H1 (cell line): ENCODE measurements at regions not wholly inside any gene's neighbourhood (a gene's known extent, or its start where the extent isn't known, plus 50 kb on each side); places are given as distances from the start of the nearest gene placed in this dataset.

ENCODE experiments used
- CTCF ChIA-PET: fragments of 300-600 bp; sonication (Branson Sonifier 250); formaldehyde crosslinking; loops from one replicate; lab custom pipeline; 2021; ENCODE audit not compliant: partially characterized antibody; lab: Charles Lee
- POLR2A ChIA-PET: fragments of 300-600 bp; sonication (Branson Sonifier 250); formaldehyde crosslinking; loops from one replicate; lab custom pipeline; 2021; ENCODE audit warnings: inconsistent platforms; ENCODE audit not compliant: partially characterized antibody; lab: Charles Lee
- DNase-seq, 2 experiments: peaks; one replicate each; pipeline versions ENCODE4 v3.0.0 to v3.0.0-alpha.2; 2010 to 2022; ENCODE audit warnings: low spot score in 2 of 2, low read depth in 1 of 2, mixed read lengths in 1 of 2
- FAIRE-seq: peaks from 2 replicates; lab custom pipeline; 2011; peaks lifted over from hg19 to GRCh38; lab: Jason Lieb, UNC
- H2AFZ ChIP-seq: 2 replicates; pipeline ENCODE4 v1.8.1; 2012; ENCODE audit warnings: low read length, inconsistent platforms
- H2AK5ac ChIP-seq: 2 replicates; pipeline ENCODE4 v1.6.1; 2013; ENCODE audit warnings: low read depth, low read length
- H2BK120ac ChIP-seq: replicated peaks from 2 replicates; pipeline ENCODE3; 2013; ENCODE audit warnings: low read depth, low read length, inconsistent platforms
- H2BK12ac ChIP-seq: 2 replicates; pipeline ENCODE4 v1.6.1; 2013; ENCODE audit warnings: low read depth, low read length
- H2BK15ac ChIP-seq: 2 replicates; pipeline ENCODE4 v1.6.1; 2013; ENCODE audit warnings: low read length
- H2BK20ac ChIP-seq: 2 replicates; pipeline ENCODE4 v1.6.1; 2013; ENCODE audit warnings: low read length
- H2BK5ac ChIP-seq: 2 replicates; pipeline ENCODE4 v1.6.1; 2013; ENCODE audit warnings: low read depth, low read length
- H3K14ac ChIP-seq: 2 replicates; pipeline ENCODE4 v1.6.1; 2013; ENCODE audit warnings: inconsistent platforms; ENCODE audit not compliant: insufficient read length
- H3K18ac ChIP-seq: 2 replicates; pipeline ENCODE4 v1.6.1; 2013; ENCODE audit warnings: low read length; ENCODE audit errors: extremely low read depth
- H3K23ac ChIP-seq: 2 replicates; pipeline ENCODE4 v1.6.1; 2013; ENCODE audit warnings: inconsistent platforms; ENCODE audit not compliant: insufficient read length
- H3K23me2 ChIP-seq: 2 replicates; pipeline ENCODE4 v1.6.1; 2013; ENCODE audit warnings: low read depth, low read length
- H3K27ac ChIP-seq: 2 replicates; pipeline ENCODE4 v1.6.1; 2011; ENCODE audit warnings: low read depth, low read length, inconsistent platforms
- H3K27me3 ChIP-seq, 4 experiments: replicated peaks in 1 of 4; 1 replicate in 1 of 4; 2 replicates in 3 of 4; pipeline versions ENCODE4 v1.6.1 to v1.8.1; 2011 to 2013; ENCODE audit warnings: low read length in 3 of 4, mild to moderate bottlenecking in 3 of 4, inconsistent platforms in 2 of 4, mixed read lengths in 2 of 4, moderate library complexity in 1 of 4; ENCODE audit not compliant: control insufficient read depth in 3 of 4, insufficient read depth in 3 of 4; ENCODE audit errors: extremely low read depth in 1 of 4
- H3K36me3 ChIP-seq, 4 experiments: 2 replicates each; pipeline versions ENCODE4 v1.6.1 to v1.8.1; 2011 to 2013; ENCODE audit warnings: mild to moderate bottlenecking in 4 of 4, low read length in 3 of 4, moderate library complexity in 2 of 4, control low read depth in 1 of 4, inconsistent platforms in 1 of 4; ENCODE audit not compliant: insufficient read depth in 4 of 4, control insufficient read depth in 2 of 4
- H3K4ac ChIP-seq: replicated peaks from 2 replicates; pipeline ENCODE3; 2013; ENCODE audit warnings: low read length, low read depth, mixed read lengths, inconsistent platforms; ENCODE audit not compliant: insufficient read length
- H3K4me1 ChIP-seq, 4 experiments: replicated peaks in 1 of 4; 1 replicate in 1 of 4; 2 replicates in 3 of 4; pipeline versions ENCODE4 v1.6.1 to v1.8.1; 2011 to 2013; ENCODE audit warnings: low read length in 3 of 4, inconsistent platforms in 2 of 4, mixed read lengths in 1 of 4; ENCODE audit not compliant: insufficient read depth in 4 of 4, control insufficient read depth in 3 of 4
- H3K4me2 ChIP-seq, 2 experiments: 2 replicates each; pipeline versions ENCODE4 v1.6.1 to v1.8.1; 2011 to 2013; ENCODE audit warnings: low read depth in 2 of 2, low read length in 2 of 2, control low read depth in 1 of 2, inconsistent platforms in 1 of 2, mild to moderate bottlenecking in 1 of 2; ENCODE audit not compliant: insufficient read depth in 1 of 2
- H3K4me3 ChIP-seq, 4 experiments: fragments of 200-600, 300-600 bp in 1 of 4; sonication (generic), shearing (Covaris generic), sonication (Bioruptor Twin) in 1 of 4; 2 replicates each; pipeline versions ENCODE4 v1.5.1 to v1.8.1; 2011 to 2016; ENCODE audit warnings: low read length in 4 of 4, low read depth in 3 of 4, control low read depth in 2 of 4, inconsistent platforms in 2 of 4, mild to moderate bottlenecking in 2 of 4, mixed read lengths in 1 of 4, moderate library complexity in 1 of 4; ENCODE audit not compliant: insufficient read depth in 2 of 4; ENCODE audit errors: extremely low read depth in 1 of 4
- H3K56ac ChIP-seq: replicated peaks from 2 replicates; pipeline ENCODE3; 2013; ENCODE audit warnings: low read depth, mild to moderate bottlenecking, mixed read lengths, low read length, inconsistent platforms; ENCODE audit not compliant: insufficient read length
- H3K79me1 ChIP-seq: 2 replicates; pipeline ENCODE4 v1.6.1; 2013; ENCODE audit warnings: low read depth, low read length, control low read depth
- H3K79me2 ChIP-seq, 2 experiments: 2 replicates each; pipeline versions ENCODE4 v1.6.1 to v1.8.1; 2012 to 2013; ENCODE audit warnings: low read length in 2 of 2, mild to moderate bottlenecking in 2 of 2, inconsistent platforms in 1 of 2; ENCODE audit not compliant: insufficient read depth in 2 of 2, control insufficient read depth in 1 of 2
- H3K9ac ChIP-seq, 4 experiments: replicated peaks in 1 of 4; 1 replicate in 1 of 4; 2 replicates in 3 of 4; pipeline versions ENCODE4 v1.6.1 to v1.8.1; 2011 to 2013; ENCODE audit warnings: low read depth in 3 of 4, low read length in 3 of 4, control low read depth in 2 of 4, mild to moderate bottlenecking in 2 of 4, moderate library complexity in 2 of 4, inconsistent platforms in 1 of 4; ENCODE audit errors: extremely low read depth in 1 of 4
- H3K9me3 ChIP-seq, 2 experiments: 2 replicates each; pipeline versions ENCODE4 v1.6.1 to v1.8.1; 2012 to 2013; ENCODE audit warnings: mild to moderate bottlenecking in 2 of 2, moderate library complexity in 2 of 2, control low read depth in 1 of 2, inconsistent platforms in 1 of 2, low read depth in 1 of 2, low read length in 1 of 2, mixed read lengths in 1 of 2; ENCODE audit not compliant: insufficient read depth in 2 of 2
- H4K20me1 ChIP-seq, 2 experiments: replicated peaks in 1 of 2; 2 replicates each; pipeline versions ENCODE3 to v1.8.1; 2011 to 2013; ENCODE audit warnings: inconsistent platforms in 2 of 2, low read length in 2 of 2, mild to moderate bottlenecking in 1 of 2; ENCODE audit not compliant: insufficient read depth in 2 of 2, control insufficient read depth in 1 of 2
- H4K5ac ChIP-seq: 2 replicates; pipeline ENCODE4 v1.6.1; 2013; ENCODE audit warnings: low read length, low read depth, mixed read lengths, inconsistent platforms; ENCODE audit not compliant: insufficient read length
- H4K8ac ChIP-seq: 2 replicates; pipeline ENCODE4 v1.8.0; 2013; ENCODE audit warnings: mild to moderate bottlenecking, moderate library complexity, low read length, inconsistent platforms; ENCODE audit not compliant: insufficient read depth; ENCODE audit errors: extremely low read depth
- H4K91ac ChIP-seq: replicated peaks from 2 replicates; pipeline ENCODE3; 2013; ENCODE audit warnings: low read length, mixed read lengths, inconsistent platforms; ENCODE audit not compliant: insufficient read length
- POLR2AphosphoS5 ChIP-seq: IDR thresholded peaks from 2 replicates; pipeline ENCODE4 v1.6.1; 2011; ENCODE audit warnings: low read depth, low read length
- ZNF274 ChIP-seq: IDR thresholded peaks from 2 replicates; pipeline ENCODE4 v1.7.0; 2012; ENCODE audit warnings: low read length, borderline replicate concordance; ENCODE audit errors: extremely low read depth

- Histone ChIP-seq H3K4me2 (no peak overlapping the region), H3K4me3 (no peak overlapping the region), H3K56ac (no peak overlapping the region), H3K79me2 (no peaks in the 10 kb centered on the region), H2BK20ac (no peak overlapping the region), H4K8ac (no peak overlapping the region), H3K23me2 (no peaks in the 10 kb centered on the region; the same call in 1 of the 2 replicates), H3K27ac (no peak overlapping the region), H3K27me3 (no peaks in the 10 kb centered on the region), H3K18ac (no peak overlapping the region), H3K9ac (no peak overlapping the region), H2AK5ac (no peak overlapping the region), H4K91ac (no peak overlapping the region), H4K5ac (no peak overlapping the region), H2AFZ (no peak overlapping the region), H4K20me1 (no peaks in the 10 kb centered on the region), H3K14ac (no peak overlapping the region), H2BK15ac (no peak overlapping the region), H2BK5ac (no peak overlapping the region), H2BK12ac (no peak overlapping the region), H3K36me3 (no peaks in the 10 kb centered on the region; a peak in 1 of 8 replicates), H2BK120ac (no peak overlapping the region), H3K9me3 (0 out of 4 replicates have a peak, but pooled peaks cover 0 to 2% of the 10 kb centered on the region in 2 experiments), H3K4me1 (no peaks in the 10 kb centered on the region), H3K23ac (no peak overlapping the region), H3K79me1 (no peaks in the 10 kb centered on the region), H3K4ac (no peak overlapping the region)
- DNase-seq (no peak), FAIRE-seq (no peak)
- CTCF ChIA-PET, result interaction anchor here (0.8 kb wide), 1 partner anchor 115 kb away, joined by 3 read pairs; no protein-coding TSS in a partner anchor
- POLR2A ChIA-PET, result no interaction called here
- TF ChIP-seq POLR2AphosphoS5, result no peak
- TF ChIP-seq ZNF274, result no peak
These were observed 269.0 kb downstream of the KTN1 start for GRCh38 chr14:55848964-55849363.
